HUES48 (cell line): ENCODE measurements at regions not wholly inside any gene's neighbourhood (a gene's known extent, or its start where the extent isn't known, plus 50 kb on each side); places are given as distances from the start of the nearest gene placed in this dataset.

Source experiments
- H3K27ac ChIP-seq: one replicate; pipeline ENCODE4 v1.7.0; 2013; ENCODE audit warnings: low read depth, low read length, inconsistent platforms
- H3K27me3 ChIP-seq: 2 replicates; pipeline ENCODE4 v1.6.1; 2013; ENCODE audit warnings: mild to moderate bottlenecking, low read length; ENCODE audit not compliant: control insufficient read depth, insufficient read depth
- H3K36me3 ChIP-seq: 2 replicates; pipeline ENCODE4 v1.6.1; 2013; ENCODE audit warnings: low read length; ENCODE audit not compliant: control insufficient read depth, insufficient read depth
- H3K4me1 ChIP-seq: 2 replicates; pipeline ENCODE4 v1.6.1; 2013; ENCODE audit warnings: mild to moderate bottlenecking, low read length; ENCODE audit not compliant: control insufficient read depth, insufficient read depth
- H3K4me3 ChIP-seq: 2 replicates; pipeline ENCODE4 v1.5.1; 2013; ENCODE audit warnings: mild to moderate bottlenecking, low read depth, low read length
- H3K9ac ChIP-seq: 2 replicates; pipeline ENCODE4 v1.6.1; 2013; ENCODE audit warnings: mild to moderate bottlenecking, low read depth, low read length, moderate library complexity
- H3K9me3 ChIP-seq: 2 replicates; pipeline ENCODE4 v1.6.1; 2013; ENCODE audit warnings: low read length; ENCODE audit not compliant: control insufficient read depth, insufficient read depth

DNA sequence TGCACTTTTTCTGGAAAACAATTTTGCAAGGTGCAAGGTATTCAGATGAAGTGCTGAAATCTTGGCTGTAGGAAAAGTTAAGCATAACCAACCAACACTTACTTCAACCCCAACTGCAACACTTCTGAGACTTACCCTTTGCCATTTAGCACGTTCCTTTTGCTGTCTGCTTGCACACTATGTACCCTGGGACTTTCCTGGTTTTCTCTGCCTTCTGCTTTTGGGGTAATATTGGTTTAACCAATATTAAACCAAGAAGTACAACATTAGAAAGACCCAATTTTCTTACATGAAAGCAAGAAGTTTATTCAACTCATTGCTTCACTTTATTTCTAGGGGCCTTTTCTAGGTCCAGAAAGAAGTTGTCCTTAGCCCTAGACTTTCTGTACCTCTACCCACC lies 193.0 kb downstream of the HLX start:
- Histone ChIP-seq H3K9ac (no peak overlapping the region), H3K27me3 (no peaks in the 10 kb centered on the region), H3K9me3 (no peaks in the 10 kb centered on the region), H3K4me1 (no peaks in the 10 kb centered on the region), H3K36me3 (no peaks in the 10 kb centered on the region), H3K4me3 (no peak overlapping the region), H3K27ac (no peak overlapping the region)

DNA sequence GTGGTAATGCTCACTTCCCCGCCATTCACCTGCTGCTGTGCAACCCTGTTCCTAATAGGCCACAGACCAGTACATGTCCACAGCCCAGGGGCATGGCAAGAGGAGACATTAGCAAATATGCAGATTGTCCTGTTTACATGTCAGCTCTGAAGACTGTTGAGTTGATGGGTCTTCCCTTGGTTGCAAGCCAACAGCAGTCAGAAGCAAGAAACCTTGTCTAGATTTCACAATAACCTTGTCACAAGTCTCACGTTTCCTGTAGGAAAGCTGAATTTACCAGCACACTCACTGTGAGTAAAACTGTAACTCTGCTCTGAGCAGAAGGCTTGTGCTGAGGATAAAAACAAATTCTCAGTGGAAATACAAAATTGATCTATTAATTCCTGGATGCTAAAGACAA lies 195.1 kb downstream of the HLX start:
- H3K4me1 ChIP-seq: no peaks in the 10 kb centered on the region
- H3K4me3 ChIP-seq: no peak overlapping the region
- no peak overlapping the region for H3K27ac ChIP-seq
- no peak overlapping the region for H3K9ac ChIP-seq
- H3K36me3 ChIP-seq: no peaks in the 10 kb centered on the region
- H3K27me3 ChIP-seq: no peaks in the 10 kb centered on the region
- no peaks in the 10 kb centered on the region for H3K9me3 ChIP-seq

DNA sequence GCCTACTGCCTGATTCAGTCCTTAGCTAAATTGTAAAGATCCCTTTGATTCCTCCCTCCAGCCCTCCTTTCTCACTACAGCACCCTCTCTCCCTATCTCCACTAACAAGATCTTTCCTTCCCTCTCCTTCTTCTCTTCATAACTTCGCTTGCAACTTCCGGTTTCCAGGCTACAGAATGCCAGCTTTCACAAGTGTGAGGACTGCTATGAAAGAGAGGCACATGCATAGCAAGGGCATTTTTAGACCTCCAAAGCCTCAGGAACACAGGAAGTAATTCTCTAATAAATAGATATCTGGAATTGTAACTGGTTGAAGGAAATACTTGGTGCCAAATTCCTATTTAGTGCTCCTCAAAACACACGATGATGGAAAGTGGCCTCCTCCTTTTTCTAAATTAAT lies 196.7 kb downstream of the HLX start:
- H3K4me1 ChIP-seq: no peaks in the 10 kb centered on the region
- no peak overlapping the region for H3K27ac ChIP-seq
- H3K4me3 ChIP-seq: no peak overlapping the region
- H3K9me3 ChIP-seq: no peaks in the 10 kb centered on the region
- H3K36me3 ChIP-seq: no peaks in the 10 kb centered on the region
- no peak overlapping the region for H3K9ac ChIP-seq
- no peaks in the 10 kb centered on the region for H3K27me3 ChIP-seq

DNA sequence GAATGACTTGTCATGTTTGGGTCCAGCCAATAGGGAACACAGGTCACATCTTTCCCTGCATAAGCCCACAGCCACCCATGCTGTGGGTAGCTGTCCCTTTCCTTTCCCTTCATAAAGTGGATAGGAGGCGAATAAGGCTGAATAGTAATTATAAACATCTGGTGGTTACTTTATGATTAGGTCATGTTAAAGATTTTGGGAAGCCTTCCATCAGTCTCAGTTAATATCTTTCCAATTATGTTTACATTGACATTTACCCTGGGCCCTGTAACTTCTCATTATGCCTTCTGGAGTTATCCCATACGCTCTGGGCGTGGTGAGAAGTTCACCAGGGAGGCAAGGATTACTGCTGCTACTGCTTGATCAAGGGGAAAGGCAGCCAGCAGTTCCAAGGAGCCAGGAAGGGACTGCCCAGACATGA lies 197.2 kb downstream of the HLX start:
- no peaks in the 10 kb centered on the region for H3K27me3 ChIP-seq
- H3K4me1 ChIP-seq: no peaks in the 10 kb centered on the region
- H3K27ac ChIP-seq: no peak overlapping the region
- H3K36me3 ChIP-seq: no peaks in the 10 kb centered on the region
- no peaks in the 10 kb centered on the region for H3K9me3 ChIP-seq
- H3K9ac ChIP-seq: no peak overlapping the region
- H3K4me3 ChIP-seq: no peak overlapping the region

DNA sequence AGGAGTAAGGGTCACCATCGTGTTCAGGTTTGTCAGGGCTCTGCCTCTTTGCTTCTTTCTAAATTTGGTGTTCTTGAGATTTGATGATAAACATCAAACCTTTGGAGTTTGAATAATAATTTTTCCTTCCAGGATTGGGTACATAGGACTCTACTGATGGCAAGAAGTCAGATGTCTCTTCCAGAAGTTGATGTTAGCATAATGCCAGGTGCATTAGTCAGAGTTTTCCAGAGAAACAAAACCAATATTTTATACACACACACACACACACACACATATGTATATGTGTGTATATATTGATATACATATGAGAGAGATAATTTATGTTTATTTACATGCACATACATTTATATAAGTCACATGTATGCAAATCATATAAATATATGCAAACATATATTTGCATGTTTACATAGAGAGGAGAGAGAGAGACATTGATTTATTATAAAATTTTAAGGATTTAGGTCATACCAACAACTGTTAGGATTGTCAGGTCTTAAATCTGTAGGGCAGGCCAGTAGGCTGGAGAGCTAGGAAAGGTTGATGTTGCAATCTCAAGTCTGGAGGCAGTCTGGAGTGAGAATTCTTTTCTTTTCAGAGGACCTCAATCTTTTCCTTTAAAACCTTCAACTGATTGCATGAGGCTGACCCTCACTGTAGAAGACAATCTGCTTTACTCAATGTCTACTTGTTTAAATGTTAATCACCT lies 199.2 kb downstream of the HLX start:
- H3K9ac ChIP-seq: no peak overlapping the region
- no peak overlapping the region for H3K27ac ChIP-seq

DNA sequence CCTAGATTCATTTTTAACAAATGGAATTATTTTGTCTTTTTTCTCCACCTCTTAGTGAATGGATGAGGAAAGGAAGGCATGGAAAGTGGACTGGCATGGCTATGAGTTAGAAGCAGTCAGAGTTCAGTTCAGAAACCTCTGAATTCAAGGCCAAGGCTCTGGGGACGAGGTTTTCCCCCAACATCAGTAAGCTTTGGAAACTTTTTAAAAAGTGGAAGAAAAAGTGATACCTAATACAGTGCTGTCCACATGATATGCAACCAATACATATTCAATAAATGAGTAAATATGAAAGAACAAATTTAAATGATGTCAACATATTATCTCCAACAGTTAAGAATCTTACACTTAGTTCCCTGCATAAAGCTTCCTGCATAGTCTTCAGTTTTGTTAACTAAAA lies 204.7 kb downstream of the HLX start:
- H3K27me3 ChIP-seq: no peaks in the 10 kb centered on the region
- H3K36me3 ChIP-seq: no peaks in the 10 kb centered on the region
- no peak overlapping the region for H3K27ac ChIP-seq
- no peaks in the 10 kb centered on the region for H3K4me1 ChIP-seq
- H3K9me3 ChIP-seq: no peaks in the 10 kb centered on the region
- no peak overlapping the region for H3K9ac ChIP-seq
- no peak overlapping the region for H3K4me3 ChIP-seq

More for the DNA sequence above, 199.2 kb downstream of the HLX start:
- H3K4me3 ChIP-seq: no peak overlapping the region
- H3K9me3 ChIP-seq: no peaks in the 10 kb centered on the region
- no peaks in the 10 kb centered on the region for H3K4me1 ChIP-seq
- no peaks in the 10 kb centered on the region for H3K27me3 ChIP-seq
- H3K36me3 ChIP-seq: no peaks in the 10 kb centered on the region

DNA sequence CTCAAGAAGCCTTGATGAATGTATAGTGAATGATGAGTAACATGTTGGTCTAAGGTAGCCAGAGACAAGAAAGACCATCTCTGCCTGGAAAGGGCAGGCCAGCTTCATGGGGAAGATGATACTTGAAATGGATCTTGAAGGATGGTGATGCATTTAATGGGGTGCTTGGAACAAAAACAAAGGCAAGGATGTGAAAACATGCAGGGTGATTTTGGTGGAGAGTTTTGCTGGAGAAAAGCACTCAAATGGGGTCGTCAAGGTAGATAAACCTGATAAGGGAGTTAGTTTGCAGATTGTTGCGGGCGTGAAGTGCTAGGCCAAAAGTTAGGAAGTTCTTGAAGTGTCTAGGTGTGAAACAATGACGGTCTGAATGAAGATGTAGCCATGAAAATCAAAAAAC lies 205.4 kb downstream of the HLX start:
- H3K27me3 ChIP-seq: no peaks in the 10 kb centered on the region
- no peak overlapping the region for H3K4me3 ChIP-seq
- no peaks in the 10 kb centered on the region for H3K9me3 ChIP-seq
- H3K27ac ChIP-seq: no peak overlapping the region
- no peaks in the 10 kb centered on the region for H3K36me3 ChIP-seq
- H3K4me1 ChIP-seq: no peaks in the 10 kb centered on the region
- no peak overlapping the region for H3K9ac ChIP-seq

DNA sequence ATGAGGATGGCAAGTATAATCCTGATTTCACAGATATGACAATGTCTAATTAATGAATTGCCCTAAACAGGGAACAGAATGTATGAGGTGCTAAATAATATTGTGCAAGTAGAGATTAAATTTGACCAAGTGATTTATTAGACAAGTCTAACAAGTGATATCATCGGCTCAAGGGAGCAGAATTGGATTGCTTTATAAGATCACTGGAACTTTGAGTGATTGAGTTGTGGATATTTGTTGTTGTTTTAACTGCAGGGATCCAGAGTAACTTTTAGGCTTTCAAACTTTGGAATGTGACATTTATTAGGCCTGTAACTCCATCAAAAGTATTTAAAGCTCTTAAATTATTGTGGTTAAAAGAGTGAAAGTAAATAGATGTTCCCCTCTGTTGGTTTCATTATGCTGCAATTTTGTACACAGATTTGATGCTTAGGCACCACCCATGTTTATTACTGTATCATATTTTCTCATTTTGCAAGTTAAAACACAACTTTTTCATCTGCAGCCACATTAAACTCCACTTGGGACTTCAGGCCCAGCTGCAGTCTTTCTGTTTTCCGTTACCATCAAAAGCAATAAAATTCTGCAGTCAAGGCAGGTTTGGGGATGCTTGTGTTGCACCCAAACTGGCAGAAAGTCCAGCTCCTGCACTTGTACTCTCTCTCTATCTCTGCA lies 206.6 kb downstream of the HLX start:
- Histone ChIP-seq H3K36me3 (no peaks in the 10 kb centered on the region), H3K4me1 (no peaks in the 10 kb centered on the region), H3K9me3 (no peaks in the 10 kb centered on the region), H3K27me3 (no peaks in the 10 kb centered on the region), H3K27ac (no peak overlapping the region), H3K9ac (no peak overlapping the region), H3K4me3 (no peak overlapping the region)

DNA sequence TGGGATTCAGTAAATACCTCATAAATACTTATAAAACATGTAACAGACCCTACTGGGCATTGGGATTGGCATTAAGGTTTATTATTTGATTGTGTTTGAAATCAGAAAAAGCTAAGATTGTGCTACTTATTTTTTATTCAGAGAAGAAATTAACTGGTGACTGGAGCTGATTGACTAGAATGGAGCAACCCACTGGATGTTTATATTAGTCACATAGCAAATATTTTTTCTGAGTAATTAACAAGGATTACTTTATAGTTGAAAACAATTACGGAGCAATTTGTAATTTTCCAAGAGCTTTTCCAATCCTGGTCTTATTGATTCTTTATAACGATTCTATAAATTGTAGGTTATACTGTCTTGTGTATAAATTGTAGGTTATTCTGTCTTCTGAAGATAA lies 208.7 kb downstream of the HLX start:
- no peaks in the 10 kb centered on the region for H3K9me3 ChIP-seq
- no peaks in the 10 kb centered on the region for H3K27me3 ChIP-seq
- no peaks in the 10 kb centered on the region for H3K4me1 ChIP-seq
- no peak overlapping the region for H3K27ac ChIP-seq
- no peak overlapping the region for H3K4me3 ChIP-seq
- H3K36me3 ChIP-seq: no peaks in the 10 kb centered on the region
- no peak overlapping the region for H3K9ac ChIP-seq

DNA sequence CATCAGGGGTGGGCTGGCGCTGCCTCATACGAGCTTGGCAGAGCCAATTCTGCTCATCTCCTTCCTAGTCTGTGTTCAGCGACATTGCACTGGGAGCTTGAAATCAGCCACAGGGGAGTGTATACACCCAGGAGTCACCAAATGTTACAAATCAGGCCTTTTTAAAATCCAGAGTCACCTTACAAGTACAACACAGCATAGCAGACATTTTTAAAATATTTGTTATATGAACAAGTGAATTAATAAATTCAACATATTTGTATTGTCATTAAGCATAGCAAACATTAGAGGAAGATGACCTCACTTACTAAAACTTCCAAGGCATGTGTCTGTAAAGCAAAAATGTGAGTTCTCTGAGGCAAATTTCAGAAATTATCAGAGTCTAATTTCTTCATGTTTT lies 210.0 kb downstream of the HLX start:
- no peak overlapping the region for H3K9ac ChIP-seq
- no peak overlapping the region for H3K27ac ChIP-seq
- H3K27me3 ChIP-seq: no peaks in the 10 kb centered on the region

DNA sequence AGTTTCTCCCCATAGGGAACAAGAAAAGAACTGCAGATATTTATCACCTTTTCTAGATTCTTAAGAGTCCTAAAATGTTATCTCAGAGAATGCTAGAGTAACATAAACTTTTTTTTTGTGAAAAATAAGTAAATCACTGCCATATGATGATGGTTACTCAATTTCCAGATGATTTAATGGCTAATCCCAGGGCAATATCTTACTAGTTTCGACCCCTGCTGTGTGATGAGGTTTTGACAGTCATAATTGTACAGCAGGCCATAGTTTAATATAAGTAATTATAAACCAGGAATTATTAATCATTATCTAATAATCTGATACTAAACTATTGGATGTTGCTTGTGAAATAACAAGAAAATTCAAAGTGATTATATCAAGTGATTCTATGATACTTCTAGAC lies 210.6 kb downstream of the HLX start:
- Histone ChIP-seq H3K36me3 (no peaks in the 10 kb centered on the region), H3K9me3 (no peaks in the 10 kb centered on the region), H3K4me3 (no peak overlapping the region), H3K27ac (no peak overlapping the region), H3K9ac (no peak overlapping the region), H3K4me1 (no peaks in the 10 kb centered on the region), H3K27me3 (no peaks in the 10 kb centered on the region)

More for the DNA sequence above, 210.0 kb downstream of the HLX start:
- Histone ChIP-seq H3K36me3 (no peaks in the 10 kb centered on the region), H3K4me3 (no peak overlapping the region), H3K4me1 (no peaks in the 10 kb centered on the region), H3K9me3 (no peaks in the 10 kb centered on the region)
